Smooth muscle cell (in vitro differentiated cells): ENCODE measurements at regions not wholly inside any gene's neighbourhood (a gene's known extent, or its start where the extent isn't known, plus 50 kb on each side); places are given as distances from the start of the nearest gene placed in this dataset.

ENCODE experiments used
- DNase-seq: peaks from one replicate; lab custom pipeline; 2025; ENCODE audit not compliant: unreplicated experiment; lab: John Stamatoyannopoulos, UW
- H2AFZ ChIP-seq: fragments of 200-600 bp; sonication (generic); 2 replicates; pipeline ENCODE4 v1.6.0; 2016; ENCODE audit warnings: antibody characterized with exemption, low read depth, mild to moderate bottlenecking
- H3F3A ChIP-seq: fragments of 200-600 bp; sonication (generic); 2 replicates; pipeline ENCODE4 v1.6.0; 2017; ENCODE audit warnings: antibody characterized with exemption, low read depth
- H3K27ac ChIP-seq: fragments of 200-600 bp; sonication (generic); 2 replicates; pipeline ENCODE4 v1.5.1; 2016; ENCODE audit warnings: low read depth, mild to moderate bottlenecking
- H3K27me3 ChIP-seq: fragments of 200-600 bp; sonication (generic); 2 replicates; pipeline ENCODE4 v1.6.1; 2016; ENCODE audit warnings: low read depth, mild to moderate bottlenecking
- H3K36me3 ChIP-seq: fragments of 200-600 bp; sonication (generic); 2 replicates; pipeline ENCODE4 v1.5.1; 2016; ENCODE audit warnings: low read depth
- H3K4me1 ChIP-seq: fragments of 200-600 bp; sonication (generic); 2 replicates; pipeline ENCODE4 v1.5.1; 2016; ENCODE audit warnings: low read depth
- H3K4me2 ChIP-seq: fragments of 200-600 bp; sonication (generic); 2 replicates; pipeline ENCODE4 v1.6.0; 2016; ENCODE audit warnings: mild to moderate bottlenecking
- H3K4me3 ChIP-seq: fragments of 200-600 bp; sonication (generic); 2 replicates; pipeline ENCODE4 v1.5.1; 2016; ENCODE audit warnings: mild to moderate bottlenecking
- H3K79me2 ChIP-seq: fragments of 200-600 bp; sonication (generic); 2 replicates; pipeline ENCODE4 v1.6.0; 2016; ENCODE audit warnings: low read depth, mild to moderate bottlenecking
- H3K9ac ChIP-seq: fragments of 200-600 bp; sonication (generic); 2 replicates; pipeline ENCODE4 v1.6.0; 2016; ENCODE audit warnings: low read depth
- H3K9me3 ChIP-seq: fragments of 200-600 bp; sonication (generic); replicated peaks from 2 replicates; pipeline ENCODE4 v1.5.1; 2016; ENCODE audit warnings: low read depth
- H4K20me1 ChIP-seq: fragments of 200-600 bp; sonication (generic); 2 replicates; pipeline ENCODE4 v1.6.0; 2016; ENCODE audit warnings: low read depth
- CTCF ChIP-seq: fragments of 200-600 bp; sonication (generic); IDR thresholded peaks from 2 replicates; pipeline ENCODE4 v1.5.1; 2017; ENCODE audit warnings: borderline replicate concordance, mild to moderate bottlenecking, antibody characterized with exemption; ENCODE audit not compliant: insufficient read depth, poor library complexity, severe bottlenecking
- WGBS: methylation state at CpG from one replicate; pipeline ENCODE4 v1.1.7; 2016; ENCODE audit warnings: low lambda C conversion rate; 5-methylcytosine and 5-hydroxymethylcytosine counted together

- no peak for TF ChIP-seq CTCF
- Histone ChIP-seq H2AFZ (no peak overlapping the region), H3K9ac (no peak overlapping the region), H3F3A (no peaks in the 10 kb centered on the region), H3K36me3 (no peaks in the 10 kb centered on the region), H3K4me3 (no peak overlapping the region), H3K4me1 (peaks cover 26% of the 10 kb centered on the region), H3K79me2 (no peaks in the 10 kb centered on the region), H4K20me1 (no peaks in the 10 kb centered on the region), H3K4me2 (no peak overlapping the region), H3K27ac (no peak overlapping the region), H3K9me3 (no peaks in the 10 kb centered on the region), H3K27me3 (no peaks in the 10 kb centered on the region)
- 84% methylated on average over 8 of the region's 8 CpGs for WGBS
- no peak for DNase-seq
Measured at GRCh38 chr19:28166025-28166424, 1046.9 kb downstream of the UQCRFS1 start.

- whole genome bisulfite sequencing: 38% methylated on average over 3 of the region's 3 CpGs
- no peak for TF ChIP-seq CTCF
Measured at GRCh38 chr19:28164214-28164613, 1048.7 kb downstream of the UQCRFS1 start.

GRCh38 chr19:28159065-28159464 lies 1053.9 kb downstream of the UQCRFS1 start:
- no peak overlapping the region for H3K27ac ChIP-seq
- peaks cover 7% of the 10 kb centered on the region for H3K9me3 ChIP-seq
- no peaks in the 10 kb centered on the region for H4K20me1 ChIP-seq
- no peak overlapping the region for H2AFZ ChIP-seq
- no peak overlapping the region for H3K9ac ChIP-seq
- H3K36me3 ChIP-seq: no peaks in the 10 kb centered on the region
- no peak overlapping the region for H3K4me3 ChIP-seq
- no peaks in the 10 kb centered on the region for H3K79me2 ChIP-seq
- H3F3A ChIP-seq: no peaks in the 10 kb centered on the region
- H3K4me1 ChIP-seq: no peaks in the 10 kb centered on the region
- H3K27me3 ChIP-seq: no peaks in the 10 kb centered on the region
- no peak for TF ChIP-seq CTCF
- DNase-seq: no peak
- H3K4me2 ChIP-seq: no peak overlapping the region

More at GRCh38 chr19:28164214-28164613, 1048.7 kb downstream of the UQCRFS1 start:
- no peak for DNase-seq
- Histone ChIP-seq H3K36me3 (no peaks in the 10 kb centered on the region), H3K4me3 (no peak overlapping the region), H3K9me3 (peaks cover 7% of the 10 kb centered on the region), H2AFZ (no peak overlapping the region), H3F3A (no peaks in the 10 kb centered on the region), H4K20me1 (no peaks in the 10 kb centered on the region), H3K27ac (no peak overlapping the region), H3K9ac (no peak overlapping the region), H3K79me2 (no peaks in the 10 kb centered on the region), H3K4me1 (peaks cover 17% of the 10 kb centered on the region), H3K4me2 (no peak overlapping the region), H3K27me3 (no peaks in the 10 kb centered on the region)

GRCh38 chr19:28155265-28155664 lies 1057.7 kb downstream of the UQCRFS1 start:
- H3K9ac ChIP-seq: no peak overlapping the region
- H3K27ac ChIP-seq: no peak overlapping the region
- WGBS: 78% methylated on average over 1 of the region's 1 CpG
- TF ChIP-seq CTCF: no peak
- H3K4me1 ChIP-seq: no peaks in the 10 kb centered on the region
- peaks cover 7% of the 10 kb centered on the region for H3K9me3 ChIP-seq
- no peaks in the 10 kb centered on the region for H3K79me2 ChIP-seq
- H3F3A ChIP-seq: no peaks in the 10 kb centered on the region
- H3K27me3 ChIP-seq: no peaks in the 10 kb centered on the region
- H4K20me1 ChIP-seq: no peaks in the 10 kb centered on the region
- no peaks in the 10 kb centered on the region for H3K36me3 ChIP-seq
- no peak overlapping the region for H3K4me3 ChIP-seq
- H2AFZ ChIP-seq: no peak overlapping the region
- H3K4me2 ChIP-seq: no peak overlapping the region
- DNase-seq: no peak
